Panc1 (cell line): ENCODE measurements at regions not wholly inside any gene's neighbourhood (a gene's known extent, or its start where the extent isn't known, plus 50 kb on each side); places are given as distances from the start of the nearest gene placed in this dataset.

Experiments used
- ATAC-seq: fragments of 200-7000 bp; cut with Tn5 transposase; 2 replicates; pipeline ENCODE4 v1.9.1; 2020; ENCODE audit warnings: mild to moderate bottlenecking, moderate library complexity
- BruUV-seq: library from RNA; stranded (reverse); fragments of 400-500 nt; replicated peaks from 2 replicates; lab custom pipeline; 2021; lab: Mats Ljungman, UMichigan
- CTCF ChIA-PET: fragments of 300-600 bp; sonication (Branson Sonifier 250); formaldehyde crosslinking; loops from one replicate; lab custom pipeline; 2022; ENCODE audit warnings: antibody characterized with exemption; lab: Charles Lee
- POLR2A ChIA-PET: fragments of 300-600 bp; sonication (Branson Sonifier 250); formaldehyde crosslinking; loops from one replicate; lab custom pipeline; 2022; ENCODE audit warnings: antibody characterized with exemption; lab: Charles Lee
- DNase-seq: peaks from one replicate; pipeline ENCODE4 v3.0.0-alpha.2; 2010; ENCODE audit warnings: low read depth, low spot score
- H3K27ac ChIP-seq: 2 replicates; pipeline ENCODE4 v1.5.1; 2011; ENCODE audit warnings: mild to moderate bottlenecking, low read length, inconsistent platforms
- H3K27me3 ChIP-seq: fragments of 200-500 bp; sonication (Bioruptor generic); 2 replicates; pipeline ENCODE4 v1.6.0; 2014; ENCODE audit warnings: low read length, inconsistent platforms; ENCODE audit not compliant: control insufficient read depth, insufficient read depth
- H3K36me3 ChIP-seq: fragments of 200-500 bp; sonication (Bioruptor generic); 2 replicates; pipeline ENCODE4 v1.5.1; 2014; ENCODE audit warnings: inconsistent platforms, mild to moderate bottlenecking, low read length, moderate library complexity; ENCODE audit not compliant: control insufficient read depth, insufficient read depth
- H3K4me1 ChIP-seq: 2 replicates; pipeline ENCODE4 v1.5.1; 2011; ENCODE audit warnings: inconsistent platforms, mild to moderate bottlenecking, low read length, moderate library complexity; ENCODE audit not compliant: control insufficient read depth, insufficient read depth
- H3K4me3 ChIP-seq, 2 experiments: 2 replicates each; pipeline ENCODE4 v1.5.1; 2011 to 2012; ENCODE audit warnings: low read depth in 2 of 2, low read length in 2 of 2, mild to moderate bottlenecking in 2 of 2, inconsistent platforms in 1 of 2, moderate library complexity in 1 of 2
- H3K9me3 ChIP-seq: fragments of 200-500 bp; sonication (Bioruptor generic); 2 replicates; pipeline ENCODE4 v1.5.1; 2014; ENCODE audit warnings: low read depth, mild to moderate bottlenecking, inconsistent platforms, low read length, moderate library complexity; ENCODE audit not compliant: control insufficient read depth, insufficient read depth
- POLR2AphosphoS5 ChIP-seq: IDR thresholded peaks from 2 replicates; pipeline ENCODE4 v1.6.1; 2012; ENCODE audit warnings: mild to moderate bottlenecking, low read depth, low read length, moderate library complexity
- SIN3A ChIP-seq: IDR thresholded peaks from 2 replicates; pipeline ENCODE4 v1.6.1; 2012; ENCODE audit warnings: low read depth, mild to moderate bottlenecking, low read length, moderate library complexity, borderline replicate concordance; ENCODE audit not compliant: insufficient read depth
- TCF7L2 ChIP-seq: IDR thresholded peaks from 2 replicates; pipeline ENCODE4 v1.6.1; 2011; ENCODE audit warnings: mild to moderate bottlenecking, low read depth, low read length, inconsistent platforms
- in situ Hi-C: cut with HindIII; loops from 2 replicates; pipeline ENCODE4 v1.10.0; 2016; ENCODE audit warnings: low sequenced_read_pairs, low pct_unique_long_range_greater_than_20kb
- intact Hi-C: fragments of 100-400 bp; cut with micrococcal nuclease; formaldehyde crosslinking; loops from one replicate; pipeline ENCODE4 v1.10.0; 2022; ENCODE audit not compliant: unreplicated experiment
- TF ChIP-seq, protein P1 (sequence below), 2 experiments: IDR thresholded peaks; 2 replicates each; pipeline ENCODE4 v1.6.1; 2011 to 2012; ENCODE audit warnings: low read depth in 2 of 2, control low read depth in 1 of 2, low read length in 1 of 2, mild to moderate bottlenecking in 1 of 2, moderate library complexity in 1 of 2; ENCODE audit not compliant: insufficient read depth in 1 of 2
- TF ChIP-seq, protein P2 (sequence below): fragments of 450-650 bp; IDR thresholded peaks from 2 replicates; pipeline ENCODE4 v1.5.1; 2017; ENCODE audit warnings: mild to moderate bottlenecking

DNA sequence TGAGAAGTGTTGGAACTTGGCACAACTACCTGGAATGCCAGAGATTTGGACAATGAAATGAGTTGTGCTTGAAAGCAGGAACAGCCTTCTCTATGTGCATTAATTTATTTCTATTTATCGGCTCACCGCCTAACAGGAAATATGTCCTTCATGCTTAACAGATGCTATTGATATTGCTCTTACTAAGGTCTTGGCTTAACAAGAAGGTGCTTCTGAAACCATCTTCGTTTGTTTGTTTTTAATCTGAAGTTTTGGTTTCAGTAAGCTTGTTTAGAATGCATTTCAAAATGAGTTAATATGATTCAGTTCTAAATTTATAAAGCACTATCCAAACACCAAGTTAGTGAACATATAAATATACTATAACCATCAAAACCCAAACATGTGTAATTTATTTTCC, 898.3 kb upstream of the B3GALT2 start:
- H3K4me1 ChIP-seq = no peaks in the 10 kb centered on the region
- no peak for DNase-seq
- ChIA-PET CTCF (no interaction called here), POLR2A (no interaction called here)
- BruUV-seq = no TSS peak
- no peaks in the 10 kb centered on the region for H3K27me3 ChIP-seq
- H3K4me3 ChIP-seq = no peak overlapping the region
- no peak for ATAC-seq
- in situ Hi-C loops = no loop called here
- no peaks in the 10 kb centered on the region for H3K36me3 ChIP-seq
- intact Hi-C loops = no loop called here
- H3K9me3 ChIP-seq = no peaks in the 10 kb centered on the region
- no peak overlapping the region for H3K27ac ChIP-seq
- TF ChIP-seq, protein P1, sequence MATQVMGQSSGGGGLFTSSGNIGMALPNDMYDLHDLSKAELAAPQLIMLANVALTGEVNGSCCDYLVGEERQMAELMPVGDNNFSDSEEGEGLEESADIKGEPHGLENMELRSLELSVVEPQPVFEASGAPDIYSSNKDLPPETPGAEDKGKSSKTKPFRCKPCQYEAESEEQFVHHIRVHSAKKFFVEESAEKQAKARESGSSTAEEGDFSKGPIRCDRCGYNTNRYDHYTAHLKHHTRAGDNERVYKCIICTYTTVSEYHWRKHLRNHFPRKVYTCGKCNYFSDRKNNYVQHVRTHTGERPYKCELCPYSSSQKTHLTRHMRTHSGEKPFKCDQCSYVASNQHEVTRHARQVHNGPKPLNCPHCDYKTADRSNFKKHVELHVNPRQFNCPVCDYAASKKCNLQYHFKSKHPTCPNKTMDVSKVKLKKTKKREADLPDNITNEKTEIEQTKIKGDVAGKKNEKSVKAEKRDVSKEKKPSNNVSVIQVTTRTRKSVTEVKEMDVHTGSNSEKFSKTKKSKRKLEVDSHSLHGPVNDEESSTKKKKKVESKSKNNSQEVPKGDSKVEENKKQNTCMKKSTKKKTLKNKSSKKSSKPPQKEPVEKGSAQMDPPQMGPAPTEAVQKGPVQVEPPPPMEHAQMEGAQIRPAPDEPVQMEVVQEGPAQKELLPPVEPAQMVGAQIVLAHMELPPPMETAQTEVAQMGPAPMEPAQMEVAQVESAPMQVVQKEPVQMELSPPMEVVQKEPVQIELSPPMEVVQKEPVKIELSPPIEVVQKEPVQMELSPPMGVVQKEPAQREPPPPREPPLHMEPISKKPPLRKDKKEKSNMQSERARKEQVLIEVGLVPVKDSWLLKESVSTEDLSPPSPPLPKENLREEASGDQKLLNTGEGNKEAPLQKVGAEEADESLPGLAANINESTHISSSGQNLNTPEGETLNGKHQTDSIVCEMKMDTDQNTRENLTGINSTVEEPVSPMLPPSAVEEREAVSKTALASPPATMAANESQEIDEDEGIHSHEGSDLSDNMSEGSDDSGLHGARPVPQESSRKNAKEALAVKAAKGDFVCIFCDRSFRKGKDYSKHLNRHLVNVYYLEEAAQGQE (IDR thresholded peaks at IDR 0.05; ENCODE audit: insufficient read depth in 1 of 2, low read depth in 2 of 2, low read length in 1 of 2) = no peak
- TF ChIP-seq SIN3A (no peak), TCF7L2 (no peak)
- TF ChIP-seq, protein P2, sequence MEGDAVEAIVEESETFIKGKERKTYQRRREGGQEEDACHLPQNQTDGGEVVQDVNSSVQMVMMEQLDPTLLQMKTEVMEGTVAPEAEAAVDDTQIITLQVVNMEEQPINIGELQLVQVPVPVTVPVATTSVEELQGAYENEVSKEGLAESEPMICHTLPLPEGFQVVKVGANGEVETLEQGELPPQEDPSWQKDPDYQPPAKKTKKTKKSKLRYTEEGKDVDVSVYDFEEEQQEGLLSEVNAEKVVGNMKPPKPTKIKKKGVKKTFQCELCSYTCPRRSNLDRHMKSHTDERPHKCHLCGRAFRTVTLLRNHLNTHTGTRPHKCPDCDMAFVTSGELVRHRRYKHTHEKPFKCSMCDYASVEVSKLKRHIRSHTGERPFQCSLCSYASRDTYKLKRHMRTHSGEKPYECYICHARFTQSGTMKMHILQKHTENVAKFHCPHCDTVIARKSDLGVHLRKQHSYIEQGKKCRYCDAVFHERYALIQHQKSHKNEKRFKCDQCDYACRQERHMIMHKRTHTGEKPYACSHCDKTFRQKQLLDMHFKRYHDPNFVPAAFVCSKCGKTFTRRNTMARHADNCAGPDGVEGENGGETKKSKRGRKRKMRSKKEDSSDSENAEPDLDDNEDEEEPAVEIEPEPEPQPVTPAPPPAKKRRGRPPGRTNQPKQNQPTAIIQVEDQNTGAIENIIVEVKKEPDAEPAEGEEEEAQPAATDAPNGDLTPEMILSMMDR = no peak

DNA sequence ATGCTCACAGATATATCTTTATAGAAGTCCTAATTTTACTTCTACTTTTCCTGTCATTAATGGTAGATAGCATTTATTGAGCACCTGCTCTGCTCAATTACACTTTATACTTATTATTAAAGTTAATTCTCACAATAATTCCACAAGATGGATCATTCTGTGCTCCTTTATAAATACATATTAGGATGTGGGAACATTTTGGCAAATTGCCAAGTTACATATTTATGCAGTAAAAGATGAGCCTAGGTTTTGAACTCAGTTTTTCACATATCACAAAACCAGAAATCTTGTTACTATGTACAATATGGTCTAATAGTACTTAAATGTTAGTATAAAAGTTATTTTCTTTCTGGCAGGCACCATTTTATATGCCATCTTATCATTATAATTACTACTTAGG, 895.0 kb upstream of the B3GALT2 start:
- in situ Hi-C loops = no loop called here
- DNase-seq (no peak), ATAC-seq (no peak)
- H3K27ac ChIP-seq = no peak overlapping the region
- H3K36me3 ChIP-seq = no peaks in the 10 kb centered on the region
- POLR2A ChIA-PET = no interaction called here
- TF ChIP-seq SIN3A = no peak
- TF ChIP-seq, protein P2 = no peak
- no peak for TF ChIP-seq TCF7L2
- TF ChIP-seq POLR2AphosphoS5 = no peak
- TF ChIP-seq, protein P1 (IDR thresholded peaks at IDR 0.05; ENCODE audit: insufficient read depth in 1 of 2, low read depth in 2 of 2, low read length in 1 of 2) = no peak
- H3K9me3 ChIP-seq = no peaks in the 10 kb centered on the region
- H3K4me1 ChIP-seq = no peaks in the 10 kb centered on the region
- intact Hi-C loops = no loop called here
- H3K27me3 ChIP-seq = no peaks in the 10 kb centered on the region
- BruUV-seq = no TSS peak
- no peak overlapping the region for H3K4me3 ChIP-seq
- CTCF ChIA-PET = no interaction called here
